Ishikawa (cell line): ENCODE measurements at regions not wholly inside any gene's neighbourhood (a gene's known extent, or its start where the extent isn't known, plus 50 kb on each side); places are given as distances from the start of the nearest gene placed in this dataset.

ENCODE experiments used
- CEBPB ChIP-seq: IDR thresholded peaks from 2 replicates; pipeline ENCODE4 v1.6.1; 2012
- CREB1 ChIP-seq: IDR thresholded peaks from 2 replicates; pipeline ENCODE4 v1.6.1; 2012; ENCODE audit warnings: low read depth
- EGR1 ChIP-seq: IDR thresholded peaks from 2 replicates; pipeline ENCODE4 v1.6.1; 2012
- EP300 ChIP-seq: IDR thresholded peaks from 2 replicates; pipeline ENCODE4 v1.6.1; 2012; ENCODE audit warnings: borderline replicate concordance
- FOXM1 ChIP-seq: IDR thresholded peaks from 2 replicates; pipeline ENCODE4 v1.6.1; 2012; ENCODE audit warnings: low read depth, borderline replicate concordance
- MAX ChIP-seq: IDR thresholded peaks from 2 replicates; pipeline ENCODE4 v1.6.1; 2012
- RAD21 ChIP-seq: IDR thresholded peaks from 2 replicates; pipeline ENCODE4 v1.6.1; 2012; ENCODE audit warnings: low read depth
- REST ChIP-seq: IDR thresholded peaks from 2 replicates; pipeline ENCODE4 v1.6.1; 2012; ENCODE audit warnings: low read depth, mild to moderate bottlenecking
- TAF1 ChIP-seq: IDR thresholded peaks from 2 replicates; pipeline ENCODE4 v1.6.1; 2012; ENCODE audit warnings: low read depth, mild to moderate bottlenecking
- TCF12 ChIP-seq: IDR thresholded peaks from 2 replicates; pipeline ENCODE4 v1.6.1; 2012; ENCODE audit warnings: low read depth
- TEAD4 ChIP-seq: IDR thresholded peaks from 2 replicates; pipeline ENCODE4 v1.6.1; 2012
- USF1 ChIP-seq: IDR thresholded peaks from 2 replicates; pipeline ENCODE4 v1.6.1; 2012
- ZBTB7A ChIP-seq: IDR thresholded peaks from 2 replicates; pipeline ENCODE4 v1.6.1; 2012; ENCODE audit warnings: low read depth

- TF ChIP-seq REST: no peak
- no peak for TF ChIP-seq RAD21
- TF ChIP-seq TCF12: no peak
- no peak for TF ChIP-seq ZBTB7A
- no peak for TF ChIP-seq CREB1
- no peak for TF ChIP-seq TEAD4
- TF ChIP-seq FOXM1: no peak
- TF ChIP-seq MAX: no peak
- TF ChIP-seq CEBPB: no peak
- no peak for TF ChIP-seq TAF1
- TF ChIP-seq USF1: no peak
- no peak for TF ChIP-seq EP300
- TF ChIP-seq EGR1: no peak
Measured at GRCh38 chr13:73268306-73268705, 209.5 kb downstream of the KLF5 start.
